22Rv1 (cell line): ENCODE measurements at regions not wholly inside any gene's neighbourhood (a gene's known extent, or its start where the extent isn't known, plus 50 kb on each side); places are given as distances from the start of the nearest gene placed in this dataset.

Experiments
- ZFX ChIP-seq: fragments of 450-650 bp; IDR thresholded peaks from 2 replicates; pipeline ENCODE4 v1.6.1; 2017; ENCODE audit warnings: antibody characterized with exemption, borderline replicate concordance
- TF ChIP-seq, protein P1 (sequence below): fragments of 450-650 bp; IDR thresholded peaks from 2 replicates; pipeline ENCODE4 v1.5.1; 2017; ENCODE audit warnings: mild to moderate bottlenecking

DNA sequence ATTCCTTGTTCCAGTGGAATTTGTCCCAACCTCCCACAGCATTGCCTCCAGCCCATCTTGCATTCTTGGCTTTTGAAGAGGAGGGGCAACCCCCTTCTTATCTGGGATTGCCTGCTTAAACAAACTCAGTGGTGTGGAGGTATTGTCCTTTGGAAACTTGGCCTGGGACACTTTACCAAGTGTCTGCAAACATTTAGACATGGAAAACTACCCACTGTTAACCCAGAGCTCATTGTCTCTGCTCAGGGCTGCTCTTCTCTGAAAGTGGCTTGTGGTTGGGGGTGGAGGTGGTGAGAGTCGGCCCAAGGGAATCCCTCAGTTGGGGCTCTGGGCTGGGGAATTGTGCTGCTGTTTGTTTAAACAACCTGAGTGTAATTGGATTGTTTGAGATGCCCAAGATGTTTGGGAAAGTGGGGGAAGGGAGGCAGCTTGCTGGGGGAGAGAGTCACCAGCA, 178.3 kb upstream of the GATA6 start:
- TF ChIP-seq, protein P1, sequence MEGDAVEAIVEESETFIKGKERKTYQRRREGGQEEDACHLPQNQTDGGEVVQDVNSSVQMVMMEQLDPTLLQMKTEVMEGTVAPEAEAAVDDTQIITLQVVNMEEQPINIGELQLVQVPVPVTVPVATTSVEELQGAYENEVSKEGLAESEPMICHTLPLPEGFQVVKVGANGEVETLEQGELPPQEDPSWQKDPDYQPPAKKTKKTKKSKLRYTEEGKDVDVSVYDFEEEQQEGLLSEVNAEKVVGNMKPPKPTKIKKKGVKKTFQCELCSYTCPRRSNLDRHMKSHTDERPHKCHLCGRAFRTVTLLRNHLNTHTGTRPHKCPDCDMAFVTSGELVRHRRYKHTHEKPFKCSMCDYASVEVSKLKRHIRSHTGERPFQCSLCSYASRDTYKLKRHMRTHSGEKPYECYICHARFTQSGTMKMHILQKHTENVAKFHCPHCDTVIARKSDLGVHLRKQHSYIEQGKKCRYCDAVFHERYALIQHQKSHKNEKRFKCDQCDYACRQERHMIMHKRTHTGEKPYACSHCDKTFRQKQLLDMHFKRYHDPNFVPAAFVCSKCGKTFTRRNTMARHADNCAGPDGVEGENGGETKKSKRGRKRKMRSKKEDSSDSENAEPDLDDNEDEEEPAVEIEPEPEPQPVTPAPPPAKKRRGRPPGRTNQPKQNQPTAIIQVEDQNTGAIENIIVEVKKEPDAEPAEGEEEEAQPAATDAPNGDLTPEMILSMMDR: no peak
- no peak for TF ChIP-seq ZFX
